HG03103 (cell line): ENCODE measurements at regions not wholly inside any gene's neighbourhood (a gene's known extent, or its start where the extent isn't known, plus 50 kb on each side); places are given as distances from the start of the nearest gene placed in this dataset.
"Not testable (repeated sequence)": the region's sequence is repeated elsewhere in the genome, so short reads cannot be mapped to it uniquely, and the experiment has no call there.

Source experiments
- ATAC-seq: cut with Tn5 transposase; IDR thresholded peaks from one replicate; pipeline ENCODE4 v1.9.1; 2021; ENCODE audit warnings: low read depth; ENCODE audit not compliant: unreplicated experiment

DNA sequence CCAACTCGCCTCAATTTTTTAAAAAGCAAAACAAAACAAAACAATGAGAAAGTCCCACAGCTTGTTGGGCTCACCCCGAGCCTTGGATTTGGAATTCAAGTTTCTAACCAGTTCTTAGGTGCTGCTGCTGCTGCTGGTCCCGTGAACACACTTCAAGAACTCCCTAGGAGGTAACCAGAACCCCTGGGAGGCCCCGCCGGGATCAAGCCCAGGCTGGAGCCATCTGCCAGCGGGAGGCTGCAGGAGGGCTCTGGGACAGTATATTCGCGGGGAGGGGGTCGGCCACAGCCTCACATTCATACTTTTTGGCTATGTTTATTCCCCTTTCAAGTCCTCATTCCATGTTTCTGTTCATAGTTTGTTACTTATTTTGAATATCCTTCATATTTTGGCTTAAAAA lies 223.4 kb downstream of the TFCP2L1 start:
- no peak for ATAC-seq

DNA sequence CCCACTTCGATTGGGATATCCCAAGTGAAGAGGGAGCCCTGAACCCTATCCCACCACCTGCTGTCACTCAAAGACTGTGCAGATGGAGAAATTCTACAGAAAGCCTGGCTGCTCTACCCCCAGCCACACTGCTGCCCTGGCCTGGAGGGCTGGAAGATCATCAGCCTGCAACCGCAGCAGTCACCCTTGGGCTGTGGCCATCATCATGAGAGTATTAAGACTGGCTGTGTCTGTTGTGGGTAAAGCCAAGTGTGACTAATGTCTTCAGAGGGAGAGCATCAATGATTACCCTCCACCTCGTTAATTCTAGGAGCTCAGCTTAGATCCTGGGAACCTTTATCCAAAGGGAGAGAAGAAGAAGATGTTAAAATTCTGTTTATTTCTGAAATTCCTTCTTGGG lies 221.5 kb downstream of the TFCP2L1 start:
- no peak for ATAC-seq

DNA sequence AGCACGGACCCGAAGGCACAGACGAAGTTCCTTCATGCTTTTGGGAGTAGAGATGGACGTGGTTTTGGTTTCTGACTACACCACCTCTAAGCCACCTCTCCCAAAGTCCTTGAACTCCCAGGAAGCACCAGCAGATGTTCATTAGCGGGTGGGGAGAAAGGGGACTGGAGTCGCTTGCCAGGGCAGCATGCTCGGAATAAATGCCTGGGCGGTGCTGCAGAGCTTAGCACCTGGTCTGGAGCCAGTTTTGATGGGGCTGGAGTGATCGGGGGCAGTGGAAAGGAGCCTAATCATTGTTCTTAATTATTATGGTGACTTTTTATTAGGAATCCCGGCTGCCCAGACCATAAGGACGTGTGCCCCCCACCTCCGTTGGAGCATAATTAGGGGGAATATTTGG lies 220.8 kb downstream of the TFCP2L1 start:
- no peak for ATAC-seq

- ATAC-seq, result no peak
Observed at GRCh38 chr2:121065239-121065638, 219.8 kb downstream of the TFCP2L1 start.

- ATAC-seq, result no peak
Observed at GRCh38 chr2:121066526-121066925, 218.5 kb downstream of the TFCP2L1 start.

GRCh38 chr2:121068851-121069250 lies 216.2 kb downstream of the TFCP2L1 start:
- no peak for ATAC-seq

DNA sequence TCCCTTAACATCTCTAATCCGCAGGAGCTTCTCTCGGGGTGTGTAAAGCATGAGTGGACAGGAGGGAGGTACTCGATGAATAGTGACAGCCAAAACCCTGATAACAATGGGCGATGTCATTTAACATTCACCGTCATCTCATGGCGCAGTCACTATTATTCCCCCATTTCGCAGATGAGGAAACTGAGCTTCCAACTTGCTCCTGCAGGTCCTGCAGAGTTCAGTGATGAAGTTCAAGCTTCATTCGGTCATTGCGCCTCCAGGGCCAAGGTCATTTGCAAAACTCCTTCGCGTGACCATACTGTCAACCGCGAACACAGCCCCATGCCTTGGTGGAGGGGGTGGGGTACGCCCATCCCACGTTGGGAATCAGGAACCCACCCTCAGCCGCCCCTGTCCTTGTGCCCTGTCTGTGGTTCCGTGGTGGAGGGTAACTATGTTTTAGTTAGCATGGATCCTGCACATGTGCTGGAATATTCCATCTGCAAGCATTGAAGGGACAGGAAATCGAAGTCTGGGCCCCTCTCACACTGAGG lies 215.5 kb downstream of the TFCP2L1 start:
- no peak for ATAC-seq

- ATAC-seq, result not testable (repeated sequence)
Observed at GRCh38 chr2:121070061-121070460, 214.9 kb downstream of the TFCP2L1 start.

- no peak for ATAC-seq
Observed at GRCh38 chr2:121071034-121071504, 213.9 kb downstream of the TFCP2L1 start.

DNA sequence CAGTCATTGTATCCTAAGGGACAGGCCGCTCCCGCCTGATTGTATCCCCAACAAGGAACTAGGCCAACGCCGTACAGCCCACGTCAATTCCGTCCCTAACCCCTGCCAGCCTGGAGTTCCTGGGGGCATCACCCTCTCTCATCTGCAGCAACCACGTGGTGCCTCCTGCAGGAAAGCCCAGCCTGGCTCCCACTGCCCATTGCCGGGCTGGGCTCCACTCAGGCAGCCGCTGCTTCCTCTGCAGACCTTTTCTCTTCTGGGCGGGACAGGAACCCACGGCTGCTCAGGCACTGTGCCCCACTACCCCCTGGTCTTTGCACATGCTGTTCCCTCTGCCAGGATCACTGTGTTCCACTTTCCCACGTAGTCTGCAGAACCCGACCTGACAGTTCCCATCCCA lies 212.2 kb downstream of the TFCP2L1 start:
- ATAC-seq, result no peak

GRCh38 chr2:121073320-121074210 lies 211.4 kb downstream of the TFCP2L1 start:
- ATAC-seq, result no peak

DNA sequence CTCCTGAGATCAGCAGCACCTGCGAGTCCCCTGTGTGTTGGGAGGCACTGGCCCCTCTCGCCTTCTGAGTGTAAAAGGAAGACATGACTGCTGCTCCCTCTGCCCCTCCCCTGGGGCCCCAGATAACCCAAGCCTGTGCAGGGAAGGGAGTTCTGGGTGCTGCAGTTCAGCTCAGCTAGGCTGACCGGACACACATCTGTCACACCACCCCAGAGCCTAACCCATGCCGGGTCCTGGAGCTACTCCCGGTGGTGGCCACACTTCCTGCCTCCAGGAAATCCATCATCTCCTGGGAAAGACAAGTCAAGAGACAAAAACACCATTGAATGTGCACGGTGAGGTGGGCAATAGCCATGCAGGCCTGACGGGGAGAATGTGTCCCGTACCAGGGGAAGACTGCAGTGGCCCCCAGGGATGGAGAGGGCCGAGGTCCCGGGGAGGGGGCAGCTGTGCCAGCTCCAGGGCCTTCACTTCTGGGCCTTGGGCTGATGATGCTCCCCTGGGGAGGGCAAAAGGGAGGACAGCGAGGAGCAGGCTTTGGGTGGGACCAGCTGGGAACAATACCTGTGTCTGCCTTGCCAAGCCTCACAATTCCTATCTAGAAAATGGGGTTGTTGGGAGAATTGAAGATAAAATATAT lies 210.6 kb downstream of the TFCP2L1 start:
- ATAC-seq, result no peak

DNA sequence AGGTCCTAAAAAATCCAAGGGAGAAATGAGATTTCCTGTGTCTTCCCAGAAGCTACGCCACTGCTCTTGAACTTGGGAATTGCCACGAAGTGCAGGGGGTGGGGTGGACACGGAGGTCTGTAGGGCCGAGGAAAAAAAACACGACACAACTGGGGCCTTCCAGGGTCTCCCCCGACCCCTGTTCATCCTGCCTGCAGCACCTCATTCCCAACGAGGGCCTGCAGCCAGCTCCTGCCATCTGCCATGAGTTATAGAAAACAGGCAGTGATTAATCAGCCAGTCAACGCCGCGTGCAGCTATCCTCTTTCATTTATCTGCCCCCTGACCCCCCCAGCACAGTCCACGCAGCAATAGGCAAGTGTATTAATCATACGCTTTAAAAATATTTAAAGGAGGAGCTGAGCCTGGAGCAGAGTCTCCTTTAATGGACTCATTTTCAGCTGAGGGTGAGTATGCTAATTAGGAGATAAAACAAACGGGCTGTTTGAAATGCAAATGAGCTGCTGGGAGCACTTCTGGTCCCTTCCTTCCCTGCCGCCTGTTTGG lies 209.9 kb downstream of the TFCP2L1 start:
- peak; percentile 35 for ATAC-seq

DNA sequence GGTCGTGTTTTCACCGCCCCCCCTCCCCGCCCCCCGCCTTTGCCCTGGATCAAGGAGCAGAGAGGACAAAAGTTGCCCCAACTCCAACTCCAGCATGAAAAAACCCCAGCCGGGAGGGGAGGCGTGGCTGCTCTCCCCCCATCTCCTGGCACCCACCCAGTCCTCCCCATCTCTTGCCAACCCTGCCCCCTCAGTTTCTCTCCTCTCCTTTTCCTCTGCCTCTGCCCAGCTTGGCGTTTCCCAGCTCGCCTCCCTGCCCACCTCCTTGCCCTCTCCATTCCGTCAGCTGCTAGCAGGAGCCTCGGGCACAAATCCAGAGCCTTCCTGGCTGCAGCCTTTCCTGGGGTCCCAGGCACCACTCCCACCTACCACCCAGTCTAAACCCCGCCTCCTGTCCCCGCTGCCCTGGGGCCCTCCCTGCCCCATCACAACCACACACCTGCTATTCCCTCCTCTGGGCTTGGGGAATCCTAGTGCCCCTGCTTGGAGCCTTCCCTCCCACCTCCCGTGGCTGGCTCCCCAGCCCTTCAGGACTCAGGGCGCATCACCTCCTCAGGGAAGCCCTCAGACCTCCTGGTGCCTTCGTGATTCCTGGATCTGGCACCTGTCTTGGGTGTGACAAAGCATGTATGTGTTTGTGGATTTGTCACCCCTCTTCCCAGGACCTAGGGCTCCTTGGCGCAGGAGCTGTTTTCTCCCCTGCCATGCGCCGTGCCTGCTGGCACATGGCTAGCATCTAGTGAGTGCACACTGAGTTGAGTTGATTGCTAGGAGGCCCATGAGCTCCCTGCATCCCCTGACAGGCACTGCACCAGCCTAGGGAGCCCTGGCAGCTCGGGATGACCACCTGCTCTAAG lies 209.1 kb downstream of the TFCP2L1 start:
- no peak for ATAC-seq

- no peak for ATAC-seq
Observed at GRCh38 chr2:121076498-121076820, 208.5 kb downstream of the TFCP2L1 start.

DNA sequence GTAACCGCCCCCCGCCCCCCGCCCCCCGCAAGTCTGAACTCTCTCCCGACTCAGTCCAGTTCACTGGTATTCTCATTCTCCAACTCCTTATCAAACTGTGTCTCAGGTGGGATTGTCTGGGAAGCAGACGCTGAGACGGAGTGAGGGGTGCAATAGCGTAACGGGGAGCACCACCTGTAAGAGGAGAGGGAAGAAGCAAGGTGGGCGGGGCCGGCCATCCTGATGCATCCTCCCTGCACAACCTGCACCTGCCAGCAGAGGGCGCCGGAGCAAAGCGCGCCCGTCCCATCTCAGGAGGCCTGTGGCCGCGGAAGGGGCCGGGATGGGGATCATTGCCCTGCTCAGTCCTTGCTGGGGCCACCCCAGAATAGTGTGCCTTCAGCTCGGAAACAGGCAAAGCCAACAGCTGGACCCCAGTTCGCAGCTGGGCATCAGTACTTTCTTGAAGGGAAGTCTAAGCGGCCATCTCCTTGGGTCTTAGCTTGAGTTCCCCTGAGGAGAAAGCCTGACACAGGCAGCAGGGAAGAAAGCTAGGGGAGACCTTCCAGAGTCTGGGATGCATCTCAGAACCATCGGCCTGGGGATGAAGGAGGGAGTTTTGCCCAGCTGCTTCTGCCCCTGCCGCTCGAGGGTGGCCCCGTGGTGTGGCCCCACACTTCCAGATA lies 208.0 kb downstream of the TFCP2L1 start:
- ATAC-seq, result peak; percentile 49

DNA sequence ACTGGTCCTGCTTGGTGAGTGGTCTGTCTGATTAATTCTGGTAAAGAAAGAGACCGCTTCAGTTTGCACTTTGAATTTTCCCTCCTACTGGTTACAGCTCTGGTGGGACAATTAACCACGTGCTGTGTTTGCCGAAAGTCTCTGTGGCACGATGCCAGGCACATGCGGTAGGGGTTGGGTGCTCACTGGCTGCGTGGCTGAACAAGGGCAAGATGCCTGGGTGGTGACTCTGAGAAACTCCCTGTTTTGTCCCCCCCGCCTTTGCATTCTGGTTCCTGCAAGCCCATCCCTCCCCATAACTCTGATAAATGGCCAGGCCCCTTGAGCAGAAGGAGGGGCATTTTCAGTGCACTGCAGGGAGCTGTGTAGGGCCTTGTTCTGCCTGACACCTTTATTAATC lies 206.1 kb downstream of the TFCP2L1 start:
- ATAC-seq, result no peak

DNA sequence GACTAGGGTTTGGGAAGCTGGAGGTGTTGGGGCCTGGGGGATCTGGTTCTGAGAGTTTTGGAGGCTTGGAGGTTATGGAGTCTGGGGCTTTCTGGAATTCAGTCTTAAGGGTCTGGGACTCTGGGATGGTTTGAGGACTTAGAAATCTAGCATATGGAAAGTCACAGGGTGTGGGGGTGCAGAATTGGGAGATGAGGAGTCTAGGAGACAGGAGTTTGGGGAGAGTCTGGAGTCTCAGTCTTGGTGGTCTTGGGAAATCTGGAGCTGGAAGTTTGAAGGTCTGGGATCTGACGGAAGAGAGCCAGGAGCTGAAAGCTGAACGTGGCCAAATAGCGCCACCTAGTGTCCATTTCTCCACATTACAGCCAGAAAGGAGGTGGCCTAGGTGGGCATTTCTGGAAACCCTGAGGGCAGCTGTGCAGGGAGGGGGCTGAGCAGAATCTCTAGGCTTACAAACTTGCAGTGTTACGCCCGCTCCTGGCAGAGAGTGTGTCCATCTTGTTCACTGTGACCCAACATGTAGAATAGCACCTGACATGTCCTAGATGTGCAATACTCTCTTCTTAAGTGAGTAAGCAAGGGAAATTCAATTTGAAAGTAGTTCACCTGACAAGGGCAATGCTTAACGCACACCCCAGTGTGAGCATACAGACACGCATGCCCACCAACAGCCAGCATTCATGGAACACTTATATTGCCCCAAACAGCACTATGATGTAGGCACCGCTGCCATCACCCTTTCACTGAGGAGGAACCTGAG lies 204.8 kb downstream of the TFCP2L1 start:
- no peak for ATAC-seq

DNA sequence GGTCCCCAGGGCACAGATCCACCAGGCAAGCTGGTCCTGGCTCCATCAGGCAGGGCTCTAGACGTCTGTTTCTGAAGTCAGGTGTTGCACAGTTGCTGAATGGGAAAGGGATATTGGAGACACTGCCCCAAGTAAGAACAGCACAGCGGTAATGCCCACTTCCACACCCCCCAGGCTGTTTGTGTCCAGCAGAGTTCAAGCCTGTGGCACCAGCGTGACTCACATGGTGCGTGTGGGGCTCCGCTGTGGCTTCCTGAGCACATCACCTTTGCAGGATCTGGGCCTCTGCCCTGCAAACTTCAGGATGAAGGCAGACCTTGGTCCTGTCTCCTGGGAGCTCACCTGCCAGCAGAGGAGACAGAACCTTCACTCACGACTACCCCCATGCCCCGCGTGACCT lies 203.3 kb downstream of the TFCP2L1 start:
- no peak for ATAC-seq
